Upper lobe of left lung (tissue), 6 donors: ENCODE measurements at regions not wholly inside any gene's neighbourhood (a gene's known extent, or its start where the extent isn't known, plus 50 kb on each side); places are given as distances from the start of the nearest gene placed in this dataset.

ENCODE experiments used
- ATAC-seq, 2 donors: fragments of 200-7000 bp; cut with Tn5 transposase; one replicate each; pipeline ENCODE4 v1.9.1; 2022; ENCODE audit warnings: mild to moderate bottlenecking in 2 of 2, moderate library complexity in 2 of 2; ENCODE audit not compliant: low FRiP score in 2 of 2
- DNase-seq, 2 donors: peaks; one replicate each; pipeline ENCODE4 v3.0.0-alpha.2; 2019 to 2020
- H3K27ac ChIP-seq, 4 donors: fragments of 200-600 bp; sonication (generic); one replicate each; pipeline ENCODE4 v1.5.1; 2016 to 2019
- H3K27me3 ChIP-seq, 4 donors: fragments of 200-600 bp; sonication (generic); one replicate each; pipeline ENCODE4 v1.5.1; 2017 to 2019
- H3K36me3 ChIP-seq, 4 donors: fragments of 200-600 bp; sonication (generic); one replicate each; pipeline ENCODE4 v1.5.1; 2016 to 2019
- H3K4me1 ChIP-seq, 4 donors: fragments of 200-600 bp; sonication (generic); one replicate each; pipeline ENCODE4 v1.5.1; 2018 to 2019
- H3K4me3 ChIP-seq, 4 donors: fragments of 200-600 bp; sonication (generic); one replicate each; pipeline ENCODE4 v1.5.1; 2017 to 2019; ENCODE audit warnings: mild to moderate bottlenecking in 2 of 4, moderate library complexity in 1 of 4
- H3K9me3 ChIP-seq, 4 donors: fragments of 200-600 bp; sonication (generic); one replicate each; pipeline ENCODE4 v1.5.1; 2018 to 2019
- EP300 ChIP-seq, 4 donors: sonication (generic); formaldehyde crosslinking; IDR thresholded peaks; one replicate each; pipeline ENCODE4 v1.5.1; 2017; ENCODE audit warnings: antibody characterized with exemption in 4 of 4, control low read depth in 2 of 4
- POLR2A ChIP-seq, 4 donors: fragments of 450-650 bp; IDR thresholded peaks; one replicate each; pipeline ENCODE4 v1.5.1; 2016 to 2017; ENCODE audit warnings: antibody characterized with exemption in 4 of 4, mild to moderate bottlenecking in 2 of 4
- POLR2AphosphoS5 ChIP-seq, 2 donors: sonication (generic); formaldehyde crosslinking; IDR thresholded peaks; one replicate each; pipeline ENCODE4 v1.5.1; 2017; ENCODE audit warnings: antibody characterized with exemption in 2 of 2
- WGBS, 2 donors: methylation state at CpG; one replicate each; pipeline ENCODE4 v1.1.5; 2017 to 2018; 5-methylcytosine and 5-hydroxymethylcytosine counted together
- TF ChIP-seq, protein P1 (sequence below), 6 experiments: fragments of 450-650 bp in 4 of 6; fragments of 200-600 bp in 2 of 6; sonication (generic) in 2 of 6; IDR thresholded peaks; one replicate each; pipeline ENCODE4 v1.5.1; 2016 to 2019; ENCODE audit warnings: antibody characterized with exemption in 6 of 6
- donor health status: DM: no; HTN: no; CAD: no; lungs with moderate emphysema.
- donor health status: DM: no; HTN: yes; CAD: no; lungs with severe emphysema.

DNA sequence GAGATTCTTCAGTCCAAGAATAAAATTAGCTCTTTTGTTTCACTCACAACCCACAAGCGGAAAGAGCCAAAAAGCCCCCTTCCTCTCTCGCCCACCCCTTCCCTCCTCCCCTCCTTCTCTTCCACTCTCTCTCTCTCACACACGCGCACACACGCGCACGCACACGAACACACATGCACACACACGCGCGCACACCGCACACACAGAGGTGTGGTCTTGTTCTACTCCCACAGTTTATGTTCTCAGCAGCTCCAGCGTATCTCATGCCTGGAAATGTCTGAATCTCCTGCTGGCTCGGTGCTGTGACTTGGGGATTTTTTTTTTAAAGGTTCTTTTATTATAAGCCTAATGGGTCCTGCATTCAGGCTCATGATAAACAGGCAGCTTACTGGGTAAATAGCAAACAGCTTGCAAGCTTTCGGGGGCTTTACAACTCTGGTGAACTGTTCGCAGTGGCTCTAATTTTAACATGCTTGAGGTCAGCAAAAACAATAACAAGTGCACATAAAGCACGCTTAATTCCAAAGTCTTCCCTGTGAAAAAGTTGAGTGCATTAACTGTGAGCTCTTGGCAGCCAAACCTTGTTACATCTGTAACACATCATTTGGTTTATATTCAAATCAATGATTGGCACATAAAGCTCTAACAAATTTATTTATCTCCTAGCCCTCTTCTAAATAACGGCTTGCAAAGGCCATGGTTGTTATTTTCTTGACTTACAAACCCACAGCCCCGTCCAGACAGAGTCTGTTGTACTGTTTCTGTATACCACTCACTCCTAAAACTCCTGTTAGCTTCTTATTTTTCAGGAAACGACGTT, 424.1 kb upstream of the MGMT start:
- H3K36me3 ChIP-seq: no peaks in the 10 kb centered on the region
- no peaks in the 10 kb centered on the region for H3K4me1 ChIP-seq
- TF ChIP-seq EP300 (IDR thresholded peaks at IDR 0.05) (no peak), POLR2A (IDR thresholded peaks at IDR 0.05) (no peak), POLR2AphosphoS5 (IDR thresholded peaks at IDR 0.05) (no peak)
- TF ChIP-seq, protein P1, sequence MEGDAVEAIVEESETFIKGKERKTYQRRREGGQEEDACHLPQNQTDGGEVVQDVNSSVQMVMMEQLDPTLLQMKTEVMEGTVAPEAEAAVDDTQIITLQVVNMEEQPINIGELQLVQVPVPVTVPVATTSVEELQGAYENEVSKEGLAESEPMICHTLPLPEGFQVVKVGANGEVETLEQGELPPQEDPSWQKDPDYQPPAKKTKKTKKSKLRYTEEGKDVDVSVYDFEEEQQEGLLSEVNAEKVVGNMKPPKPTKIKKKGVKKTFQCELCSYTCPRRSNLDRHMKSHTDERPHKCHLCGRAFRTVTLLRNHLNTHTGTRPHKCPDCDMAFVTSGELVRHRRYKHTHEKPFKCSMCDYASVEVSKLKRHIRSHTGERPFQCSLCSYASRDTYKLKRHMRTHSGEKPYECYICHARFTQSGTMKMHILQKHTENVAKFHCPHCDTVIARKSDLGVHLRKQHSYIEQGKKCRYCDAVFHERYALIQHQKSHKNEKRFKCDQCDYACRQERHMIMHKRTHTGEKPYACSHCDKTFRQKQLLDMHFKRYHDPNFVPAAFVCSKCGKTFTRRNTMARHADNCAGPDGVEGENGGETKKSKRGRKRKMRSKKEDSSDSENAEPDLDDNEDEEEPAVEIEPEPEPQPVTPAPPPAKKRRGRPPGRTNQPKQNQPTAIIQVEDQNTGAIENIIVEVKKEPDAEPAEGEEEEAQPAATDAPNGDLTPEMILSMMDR (IDR thresholded peaks at IDR 0.05): no peak
- H3K4me3 ChIP-seq: no peak overlapping the region
- no peaks in the 10 kb centered on the region for H3K27me3 ChIP-seq
- no peaks in the 10 kb centered on the region for H3K9me3 ChIP-seq
- DNase-seq (peak in 1 of 2 donors; percentile 40), ATAC-seq (no peak)
- no peak overlapping the region for H3K27ac ChIP-seq
- 44 to 45% methylated on average over 21 of the region's 21 CpGs for WGBS, 2 donors

DNA sequence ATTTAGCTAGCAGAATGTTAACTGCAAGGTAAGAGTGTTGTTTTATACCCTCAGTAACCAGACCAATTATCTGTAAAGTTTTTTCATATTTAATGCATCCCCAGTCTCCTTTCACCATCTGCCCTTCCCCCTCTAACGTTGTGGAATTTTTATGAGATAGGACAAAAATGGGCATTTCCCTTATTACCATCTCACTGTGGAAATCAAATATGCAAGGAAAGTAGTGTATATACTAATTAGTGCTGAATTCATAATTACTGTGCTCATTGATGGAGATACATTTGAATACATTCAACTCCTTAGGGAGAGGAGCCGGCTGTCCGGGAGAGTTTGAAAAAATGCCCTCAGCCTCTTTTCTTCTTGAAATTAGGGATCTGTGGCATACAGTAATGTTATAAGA, 423.4 kb upstream of the MGMT start:
- no peak overlapping the region for H3K27ac ChIP-seq

DNA sequence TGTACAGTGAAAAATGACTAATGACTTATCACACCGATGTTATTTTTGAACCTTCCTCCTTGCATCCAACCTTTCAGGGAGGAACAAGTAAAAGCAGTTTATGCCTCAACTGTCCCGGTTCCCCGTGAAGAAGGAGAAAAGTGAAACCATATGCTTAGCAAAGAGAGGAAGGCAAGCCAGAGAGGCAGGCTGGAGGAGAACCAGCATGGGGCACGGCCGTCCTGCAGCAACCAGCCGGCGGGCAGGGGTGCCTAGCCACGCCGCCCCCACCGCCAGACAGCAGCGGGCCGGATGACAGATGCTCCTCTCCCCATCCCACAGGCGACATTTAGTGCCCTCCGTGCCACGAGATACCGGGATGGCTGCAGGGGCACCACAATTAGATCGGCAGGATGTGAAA, 421.4 kb upstream of the MGMT start:
- H3K9me3 ChIP-seq: no peaks in the 10 kb centered on the region
- H3K27ac ChIP-seq: no peak overlapping the region
- H3K36me3 ChIP-seq: no peaks in the 10 kb centered on the region
- no peaks in the 10 kb centered on the region for H3K4me1 ChIP-seq
- WGBS, 2 donors: 82 to 87% methylated on average over 13 to 15 of the region's 17 CpGs
- no peak for ATAC-seq
- peak in 1 of 2 donors; percentile 42 for DNase-seq
- no peaks in the 10 kb centered on the region for H3K27me3 ChIP-seq
- no peak overlapping the region for H3K4me3 ChIP-seq
- TF ChIP-seq, protein P1 (IDR thresholded peaks at IDR 0.05): no peak
- TF ChIP-seq POLR2A (IDR thresholded peaks at IDR 0.05): no peak
- no peak for TF ChIP-seq POLR2AphosphoS5 (IDR thresholded peaks at IDR 0.05)
- TF ChIP-seq EP300 (IDR thresholded peaks at IDR 0.05): no peak

More for the DNA sequence above, 423.4 kb upstream of the MGMT start:
- no peak overlapping the region for H3K4me3 ChIP-seq
- DNase-seq (no peak), ATAC-seq (no peak)
- no peak for TF ChIP-seq POLR2AphosphoS5 (IDR thresholded peaks at IDR 0.05)
- TF ChIP-seq EP300 (IDR thresholded peaks at IDR 0.05): no peak
- no peak for TF ChIP-seq POLR2A (IDR thresholded peaks at IDR 0.05)
- TF ChIP-seq, protein P1 (IDR thresholded peaks at IDR 0.05): no peak
- no peaks in the 10 kb centered on the region for H3K9me3 ChIP-seq
- 76 to 89% methylated on average over 3 of the region's 3 CpGs for WGBS, 2 donors
- H3K4me1 ChIP-seq: no peaks in the 10 kb centered on the region
- no peaks in the 10 kb centered on the region for H3K36me3 ChIP-seq
- no peaks in the 10 kb centered on the region for H3K27me3 ChIP-seq

DNA sequence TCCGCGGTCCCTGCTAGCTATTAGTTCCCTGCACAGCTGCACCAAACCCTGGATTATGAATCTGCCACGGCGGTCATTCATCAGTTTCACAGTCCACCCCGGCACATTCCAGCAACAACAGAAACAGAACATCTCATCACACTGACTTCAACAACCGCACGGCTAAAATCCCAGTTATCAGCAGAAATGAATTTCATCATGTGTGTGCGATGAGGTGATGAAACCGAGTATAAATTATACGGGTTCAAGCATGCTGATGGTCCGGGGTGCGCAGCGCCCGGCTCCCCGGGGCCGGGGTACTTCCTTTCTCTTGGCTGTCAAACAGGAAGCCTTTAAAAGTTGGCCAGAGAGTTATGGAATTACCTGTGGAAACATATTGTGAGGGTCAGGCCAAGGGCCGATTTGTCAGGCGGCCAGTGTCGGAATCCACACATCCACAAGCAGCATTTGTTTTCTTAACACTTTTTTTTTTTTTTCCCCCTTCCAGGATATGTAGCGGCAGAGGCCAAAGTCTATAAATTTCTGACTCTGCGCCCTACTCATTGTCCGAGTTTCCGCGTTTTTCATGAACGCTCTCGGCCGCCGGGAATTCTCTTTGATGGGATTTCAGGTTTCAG, 420.9 kb upstream of the MGMT start:
- 60 to 73% methylated on average over 28 of the region's 28 CpGs for WGBS, 2 donors
- DNase-seq (peak in 1 of 2 donors; percentile 80), ATAC-seq (peak in 1 of 2 donors; percentile 58)
- H3K4me3 ChIP-seq: no peak overlapping the region
- no peaks in the 10 kb centered on the region for H3K4me1 ChIP-seq
- TF ChIP-seq POLR2AphosphoS5 (IDR thresholded peaks at IDR 0.05): no peak
- no peaks in the 10 kb centered on the region for H3K9me3 ChIP-seq
- H3K27ac ChIP-seq: no peak overlapping the region
- H3K27me3 ChIP-seq: no peaks in the 10 kb centered on the region
- H3K36me3 ChIP-seq: no peaks in the 10 kb centered on the region

DNA sequence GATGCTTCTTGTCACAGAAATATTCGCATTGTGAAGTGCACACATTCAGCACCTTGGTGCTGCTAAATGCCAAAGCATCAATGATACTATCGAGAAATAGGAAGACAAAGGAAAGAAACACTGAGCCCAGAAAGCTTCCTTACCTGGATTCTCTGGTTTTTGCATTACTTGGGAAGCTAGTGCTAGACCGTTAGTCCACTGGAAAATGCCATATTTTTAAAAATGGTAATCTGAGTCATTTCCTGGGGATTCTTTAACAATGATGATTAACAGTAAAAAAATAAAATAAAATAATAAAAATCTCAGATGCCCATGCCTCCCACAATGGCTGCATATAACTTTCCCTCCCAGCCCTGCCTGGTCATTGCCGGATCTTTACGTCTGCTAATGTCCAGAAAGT, 420.1 kb upstream of the MGMT start:
- Histone ChIP-seq H3K36me3 (no peaks in the 10 kb centered on the region), H3K9me3 (no peaks in the 10 kb centered on the region), H3K27ac (no peak overlapping the region), H3K4me3 (no peak overlapping the region), H3K4me1 (no peaks in the 10 kb centered on the region), H3K27me3 (no peaks in the 10 kb centered on the region)
- TF ChIP-seq, protein P1 (IDR thresholded peaks at IDR 0.05): no peak
- TF ChIP-seq POLR2A (IDR thresholded peaks at IDR 0.05) (no peak), EP300 (IDR thresholded peaks at IDR 0.05) (no peak), POLR2AphosphoS5 (IDR thresholded peaks at IDR 0.05) (no peak)
- 82 to 87% methylated on average over 5 of the region's 5 CpGs for WGBS, 2 donors
- no peak for DNase-seq
- ATAC-seq: no peak
